ENCODE measurements at regions not wholly inside any gene's neighbourhood (a gene's known extent, or its start where the extent isn't known, plus 50 kb on each side); places are given as distances from the start of the nearest gene placed in this dataset.

DNA sequence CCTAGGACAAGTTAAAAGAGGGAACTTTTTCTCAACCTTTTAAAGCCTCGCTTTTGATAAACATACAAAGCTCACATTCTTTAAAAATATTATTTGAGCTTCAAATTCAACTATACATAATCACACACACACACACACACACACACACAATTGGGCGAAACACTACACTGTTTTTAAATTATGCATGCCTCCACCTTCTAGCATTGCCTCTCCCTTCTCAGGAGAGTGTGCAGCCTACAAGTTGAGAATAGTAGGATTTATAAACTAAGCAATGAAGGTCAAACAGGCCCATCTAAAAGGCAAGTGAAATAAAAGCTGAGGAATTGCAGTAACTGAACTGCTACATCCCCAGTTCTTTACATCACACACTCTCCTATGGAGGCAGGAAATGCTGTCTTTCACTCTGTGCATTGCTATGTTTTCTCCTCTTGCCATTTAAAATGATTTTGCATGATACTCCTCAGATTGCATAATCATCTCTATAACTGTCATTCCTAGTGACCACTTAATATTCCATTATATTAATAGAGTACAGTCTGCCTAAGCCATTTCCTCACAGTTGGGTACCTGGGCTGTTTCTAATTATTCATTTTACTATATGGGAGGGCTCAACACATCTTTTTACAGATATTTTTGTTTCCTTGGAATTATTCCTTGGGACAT, 92.5 kb upstream of the KCNE2 start:
- peaks cover 0 to 4% of the 10 kb centered on the region in 2 experiments; a peak in 2 of 5 replicates for H3K27me3 ChIP-seq (ENCODE audit: control insufficient read depth in 1 of 2, insufficient read depth in 2 of 2, low read length in 2 of 2)
- H4K20me1 ChIP-seq (ENCODE audit: insufficient read depth, low read length) = no peaks in the 10 kb centered on the region
- POLR2A ChIA-PET = no interaction called here
- no peak for ATAC-seq
- H3K4me2 ChIP-seq (ENCODE audit: low read depth, low read length) = no peak overlapping the region
- in situ Hi-C loops (cut with HindIII; ENCODE audit: extremely low pct_ligation_motif_present, low pct_unique_long_range_greater_than_20kb) (no loop called here), intact Hi-C loops (cut with micrococcal nuclease; ENCODE audit: unreplicated experiment) (no loop called here)
- FAIRE-seq = no peak
- no peak overlapping the region for H3K4me3 ChIP-seq (replicated peaks in 1 of 3; ENCODE audit: insufficient read depth in 1 of 3, low read depth in 2 of 3, low read length in 3 of 3)
- DNase-seq (ENCODE audit: low spot score) = no peak
- H3K9me3 ChIP-seq (ENCODE audit: low read length) = no peaks in the 10 kb centered on the region
- H3K4me1 ChIP-seq (ENCODE audit: insufficient read depth, low read length) = no peaks in the 10 kb centered on the region
- H3K79me2 ChIP-seq (ENCODE audit: insufficient read depth, low read length) = no peaks in the 10 kb centered on the region
- no peaks in the 10 kb centered on the region for H3K36me3 ChIP-seq (replicated peaks in 1 of 2; ENCODE audit: control insufficient read depth in 1 of 2, insufficient read depth in 2 of 2, low read length in 2 of 2)
- H3K27ac ChIP-seq (ENCODE audit: extremely low read length, insufficient read depth, low read length) = no peak overlapping the region
- H2AFZ ChIP-seq (ENCODE audit: low read length) = no peak overlapping the region
- no peak for TF ChIP-seq ZBTB46 (CRISPR knock-in tag; IDR thresholded peaks at IDR 0.05; ENCODE audit: borderline replicate concordance)
- TF ChIP-seq ZNF747 (CRISPR knock-in tag; IDR thresholded peaks at IDR 0.05; ENCODE audit: borderline replicate concordance) = no peak
- no peak for TF ChIP-seq JARID2 (CRISPR knock-in tag; IDR thresholded peaks at IDR 0.05; ENCODE audit: insufficient replicate concordance)
- no peak for TF ChIP-seq ZNF44 (CRISPR knock-in tag; IDR thresholded peaks at IDR 0.05)
- TF ChIP-seq KLF12 (CRISPR knock-in tag; IDR thresholded peaks at IDR 0.05; ENCODE audit: borderline replicate concordance) = no peak
- TF ChIP-seq NCOR1 (IDR thresholded peaks at IDR 0.05; ENCODE audit: borderline replicate concordance, low read length) = no peak
- no peak for TF ChIP-seq RXRA (CRISPR knock-in tag; IDR thresholded peaks at IDR 0.05)
- no peak for TF ChIP-seq PRMT3 (CRISPR knock-in tag; IDR thresholded peaks at IDR 0.05; ENCODE audit: borderline replicate concordance, low read depth)
- TF ChIP-seq KAT8 (CRISPR knock-in tag; IDR thresholded peaks at IDR 0.05) = no peak
- TF ChIP-seq HNRNPH1 (optimal IDR thresholded peaks at IDR 0.05; ENCODE audit: low read depth, low read length) = no peak
- TF ChIP-seq NONO (IDR thresholded peaks at IDR 0.05) = no peak
- no peak for TF ChIP-seq NONO (CRISPR knock-in tag; conservative IDR thresholded peaks at IDR 0.05)
- no peak for TF ChIP-seq ZNF644 (CRISPR knock-in tag; IDR thresholded peaks at IDR 0.05; ENCODE audit: low read depth)
- TF ChIP-seq ZNF563 (CRISPR knock-in tag; IDR thresholded peaks at IDR 0.05) = no peak
- no peak for TF ChIP-seq GATAD2A (CRISPR knock-in tag; IDR thresholded peaks at IDR 0.05)
- TF ChIP-seq, protein P1, sequence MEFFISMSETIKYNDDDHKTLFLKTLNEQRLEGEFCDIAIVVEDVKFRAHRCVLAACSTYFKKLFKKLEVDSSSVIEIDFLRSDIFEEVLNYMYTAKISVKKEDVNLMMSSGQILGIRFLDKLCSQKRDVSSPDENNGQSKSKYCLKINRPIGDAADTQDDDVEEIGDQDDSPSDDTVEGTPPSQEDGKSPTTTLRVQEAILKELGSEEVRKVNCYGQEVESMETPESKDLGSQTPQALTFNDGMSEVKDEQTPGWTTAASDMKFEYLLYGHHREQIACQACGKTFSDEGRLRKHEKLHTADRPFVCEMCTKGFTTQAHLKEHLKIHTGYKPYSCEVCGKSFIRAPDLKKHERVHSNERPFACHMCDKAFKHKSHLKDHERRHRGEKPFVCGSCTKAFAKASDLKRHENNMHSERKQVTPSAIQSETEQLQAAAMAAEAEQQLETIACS (CRISPR knock-in tag; IDR thresholded peaks at IDR 0.05) = no peak
- no peak for TF ChIP-seq SRY (CRISPR knock-in tag; IDR thresholded peaks at IDR 0.05)
- TF ChIP-seq ZNF33B (CRISPR knock-in tag; IDR thresholded peaks at IDR 0.05) = no peak
- TF ChIP-seq POLR2A (IDR thresholded peaks at IDR 0.05; ENCODE audit: insufficient read depth in 1 of 2, low read depth in 2 of 2, low read length in 2 of 2) = no peak
- TF ChIP-seq ZNF296 (CRISPR knock-in tag; conservative IDR thresholded peaks at IDR 0.05) = no peak
- TF ChIP-seq ZNF772 (CRISPR knock-in tag; IDR thresholded peaks at IDR 0.05) = no peak
- H3K9ac ChIP-seq (ENCODE audit: insufficient read depth, low read depth, low read length) = no peak overlapping the region
- CTCF ChIA-PET (ENCODE audit: low intra/inter-chr PET ratio, low total read pairs) = no interaction called here
- WGBS (ENCODE audit: low lambda C conversion rate) = 47% methylated on average over 2 of the region's 2 CpGs
- no TSS peak for BruUV-seq (replicated peaks)

All from HepG2 (cell line).